ENCODE measurements at regions not wholly inside any gene's neighbourhood (a gene's known extent, or its start where the extent isn't known, plus 50 kb on each side); places are given as distances from the start of the nearest gene placed in this dataset.

DNA sequence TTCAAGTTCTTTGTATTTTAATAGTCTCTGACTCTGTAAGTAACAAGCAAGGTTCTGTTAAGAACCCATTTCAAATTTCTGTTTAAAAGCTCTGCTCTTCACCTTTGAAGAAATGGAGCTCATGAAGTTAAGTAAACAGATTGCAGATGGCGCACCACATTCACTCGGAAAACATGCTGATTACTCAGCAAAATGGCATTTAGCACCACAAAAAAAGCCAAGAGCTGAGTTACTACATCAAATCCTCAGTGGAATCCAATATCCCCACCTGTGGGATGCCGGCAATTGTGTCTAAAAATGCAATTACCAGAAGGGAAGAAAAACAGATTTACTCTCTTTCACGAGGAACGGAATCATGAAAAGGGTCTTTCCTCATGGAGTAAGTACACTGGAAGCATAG is 758.0 kb downstream of the NTRK3 start:
- no peak overlapping the region for H4K8ac ChIP-seq (ENCODE audit: low read depth, low read length)
- no peak overlapping the region for H3K56ac ChIP-seq (ENCODE audit: low read length)
- no peak overlapping the region for H3K18ac ChIP-seq (ENCODE audit: low read length)
- H3K23ac ChIP-seq (ENCODE audit: low read length): no peak overlapping the region
- no peak overlapping the region for H4K5ac ChIP-seq (ENCODE audit: low read length)
- no peak overlapping the region for H2BK15ac ChIP-seq (replicated peaks; ENCODE audit: low read depth)
- no peak overlapping the region for H2BK5ac ChIP-seq (ENCODE audit: low read length)
- H3K27ac ChIP-seq (ENCODE audit: low read depth, low read length): no peak overlapping the region
- H3K36me3 ChIP-seq (ENCODE audit: control insufficient read depth, insufficient read depth, low read length): no peaks in the 10 kb centered on the region
- H3K4me1 ChIP-seq (ENCODE audit: control insufficient read depth, low read depth, low read length): no peaks in the 10 kb centered on the region
- no peak overlapping the region for H3K4me3 ChIP-seq (ENCODE audit: low read length)
- H3K4ac ChIP-seq (ENCODE audit: low read depth, low read length): no peak overlapping the region
- no CpG with 5 or more reads among the region's 5 CpGs for WGBS (ENCODE audit: extremely low coverage, insufficient coverage, low lambda C conversion rate)
- peak; percentile 70 for DNase-seq
- no peak overlapping the region for H3K4me2 ChIP-seq (ENCODE audit: low read length)
- H2AK5ac ChIP-seq (ENCODE audit: low read length): no peak overlapping the region
- no peak overlapping the region for H3K9ac ChIP-seq (ENCODE audit: low read length)
- H3K27me3 ChIP-seq (ENCODE audit: insufficient read depth, low read length, poor library complexity): no peaks in the 10 kb centered on the region
- H2BK120ac ChIP-seq (ENCODE audit: low read depth, low read length): no peak overlapping the region
- no peaks in the 10 kb centered on the region for H3K79me2 ChIP-seq (ENCODE audit: control insufficient read depth, insufficient read depth, low read length)
- no peaks in the 10 kb centered on the region for H3K79me1 ChIP-seq (ENCODE audit: low read length)

DNA sequence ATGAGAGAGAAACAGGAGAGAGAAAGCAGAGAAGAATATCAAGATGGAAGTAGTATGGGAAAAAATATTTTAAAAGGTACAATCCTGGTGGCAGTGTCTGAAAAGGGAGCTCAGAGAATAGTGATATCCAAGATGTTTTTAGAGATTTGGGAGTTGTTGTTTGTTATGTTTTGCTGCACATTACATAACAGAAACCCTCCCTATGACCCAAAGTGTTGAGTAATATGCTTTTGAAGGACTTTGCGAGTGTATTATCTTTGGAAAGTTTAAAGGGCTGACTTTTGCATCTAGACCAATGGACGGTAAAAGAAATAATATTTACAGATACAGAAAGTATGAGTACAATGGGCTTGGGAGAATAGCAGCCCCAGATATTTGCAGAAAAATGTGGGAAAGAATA is 759.7 kb downstream of the NTRK3 start:
- Histone ChIP-seq H2BK120ac (ENCODE audit: low read depth, low read length) (no peak overlapping the region), H3K23ac (ENCODE audit: low read length) (no peak overlapping the region), H3K27me3 (ENCODE audit: insufficient read depth, low read length, poor library complexity) (no peaks in the 10 kb centered on the region), H3K4me2 (ENCODE audit: low read length) (no peak overlapping the region), H3K4me1 (ENCODE audit: control insufficient read depth, low read depth, low read length) (no peaks in the 10 kb centered on the region), H3K79me2 (ENCODE audit: control insufficient read depth, insufficient read depth, low read length) (no peaks in the 10 kb centered on the region), H3K36me3 (ENCODE audit: control insufficient read depth, insufficient read depth, low read length) (no peaks in the 10 kb centered on the region), H3K27ac (ENCODE audit: low read depth, low read length) (no peak overlapping the region), H3K4ac (ENCODE audit: low read depth, low read length) (no peak overlapping the region), H3K56ac (ENCODE audit: low read length) (no peak overlapping the region), H3K9ac (ENCODE audit: low read length) (no peak overlapping the region), H3K79me1 (ENCODE audit: low read length) (no peaks in the 10 kb centered on the region), H3K18ac (ENCODE audit: low read length) (no peak overlapping the region), H2AK5ac (ENCODE audit: low read length) (no peak overlapping the region), H2BK15ac (replicated peaks; ENCODE audit: low read depth) (no peak overlapping the region), H4K5ac (ENCODE audit: low read length) (no peak overlapping the region), H3K4me3 (ENCODE audit: low read length) (no peak overlapping the region), H4K8ac (ENCODE audit: low read depth, low read length) (no peak overlapping the region), H2BK5ac (ENCODE audit: low read length) (no peak overlapping the region)
- DNase-seq: no peak
- WGBS (ENCODE audit: extremely low coverage, insufficient coverage, low lambda C conversion rate): no CpG with 5 or more reads among the region's 2 CpGs

DNA sequence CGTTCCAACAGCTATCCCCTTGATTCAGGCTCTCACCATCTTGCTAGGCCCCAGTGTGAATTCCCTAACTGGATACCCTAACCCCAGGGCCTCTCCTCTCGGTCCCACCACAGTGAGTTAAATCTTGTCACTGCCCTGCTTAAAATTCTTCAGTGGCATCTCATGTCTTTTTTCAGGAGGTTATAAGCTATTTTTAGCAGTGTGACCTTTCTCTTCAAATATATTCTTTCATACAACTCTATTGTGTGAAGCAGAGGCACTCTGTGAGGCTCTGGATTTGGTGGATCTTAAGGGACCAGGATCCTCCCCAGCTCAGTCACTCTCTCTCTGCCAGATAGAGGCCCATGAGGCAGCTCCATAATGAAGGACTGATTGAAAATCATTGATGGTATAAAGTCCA is 760.4 kb downstream of the NTRK3 start:
- no peaks in the 10 kb centered on the region for H3K79me2 ChIP-seq (ENCODE audit: control insufficient read depth, insufficient read depth, low read length)
- H3K9ac ChIP-seq (ENCODE audit: low read length): no peak overlapping the region
- no peak overlapping the region for H3K23ac ChIP-seq (ENCODE audit: low read length)
- DNase-seq: no peak
- no peak overlapping the region for H3K18ac ChIP-seq (ENCODE audit: low read length)
- H2BK5ac ChIP-seq (ENCODE audit: low read length): no peak overlapping the region
- no peaks in the 10 kb centered on the region for H3K79me1 ChIP-seq (ENCODE audit: low read length)
- no peak overlapping the region for H2AK5ac ChIP-seq (ENCODE audit: low read length)
- H3K27me3 ChIP-seq (ENCODE audit: insufficient read depth, low read length, poor library complexity): no peaks in the 10 kb centered on the region
- no peak overlapping the region for H2BK120ac ChIP-seq (ENCODE audit: low read depth, low read length)
- H3K56ac ChIP-seq (ENCODE audit: low read length): no peak overlapping the region
- no peaks in the 10 kb centered on the region for H3K36me3 ChIP-seq (ENCODE audit: control insufficient read depth, insufficient read depth, low read length)
- H3K4me2 ChIP-seq (ENCODE audit: low read length): no peak overlapping the region
- WGBS (ENCODE audit: extremely low coverage, insufficient coverage, low lambda C conversion rate): no CpG with 5 or more reads among the region's 2 CpGs
- H3K27ac ChIP-seq (ENCODE audit: low read depth, low read length): no peak overlapping the region
- no peak overlapping the region for H4K5ac ChIP-seq (ENCODE audit: low read length)
- no peak overlapping the region for H4K8ac ChIP-seq (ENCODE audit: low read depth, low read length)
- H3K4me1 ChIP-seq (ENCODE audit: control insufficient read depth, low read depth, low read length): no peaks in the 10 kb centered on the region
- no peak overlapping the region for H2BK15ac ChIP-seq (replicated peaks; ENCODE audit: low read depth)
- no peak overlapping the region for H3K4ac ChIP-seq (ENCODE audit: low read depth, low read length)
- H3K4me3 ChIP-seq (ENCODE audit: low read length): no peak overlapping the region

DNA sequence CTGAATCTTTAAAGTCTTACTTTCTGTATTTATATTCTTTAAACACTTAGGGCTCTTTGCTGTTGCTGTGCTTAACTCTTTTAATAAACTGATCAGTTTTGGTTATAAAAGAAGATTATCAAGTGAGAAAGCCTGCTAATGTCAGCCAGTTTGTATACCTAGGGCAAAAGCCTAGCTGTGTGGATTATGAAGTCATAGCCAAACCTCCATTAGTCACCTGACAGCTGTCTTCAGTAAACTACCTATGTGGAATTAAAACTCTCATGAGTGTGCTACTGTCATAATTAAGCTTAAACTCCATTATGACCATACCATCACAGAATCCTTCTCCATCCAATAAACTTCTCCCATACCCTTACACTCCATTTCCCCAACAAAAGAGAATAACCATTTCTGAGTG is 762.7 kb downstream of the NTRK3 start:
- Histone ChIP-seq H2AK5ac (ENCODE audit: low read length) (no peak overlapping the region), H3K36me3 (ENCODE audit: control insufficient read depth, insufficient read depth, low read length) (no peaks in the 10 kb centered on the region), H3K27ac (ENCODE audit: low read depth, low read length) (no peak overlapping the region), H2BK15ac (replicated peaks; ENCODE audit: low read depth) (no peak overlapping the region), H4K8ac (ENCODE audit: low read depth, low read length) (no peak overlapping the region), H2BK120ac (ENCODE audit: low read depth, low read length) (no peak overlapping the region), H3K4me2 (ENCODE audit: low read length) (no peak overlapping the region), H3K18ac (ENCODE audit: low read length) (no peak overlapping the region), H3K79me1 (ENCODE audit: low read length) (no peaks in the 10 kb centered on the region), H3K27me3 (ENCODE audit: insufficient read depth, low read length, poor library complexity) (no peaks in the 10 kb centered on the region), H3K9ac (ENCODE audit: low read length) (no peak overlapping the region), H3K79me2 (ENCODE audit: control insufficient read depth, insufficient read depth, low read length) (no peaks in the 10 kb centered on the region), H3K56ac (ENCODE audit: low read length) (no peak overlapping the region), H2BK5ac (ENCODE audit: low read length) (no peak overlapping the region), H3K4ac (ENCODE audit: low read depth, low read length) (no peak overlapping the region), H4K5ac (ENCODE audit: low read length) (no peak overlapping the region), H3K4me3 (ENCODE audit: low read length) (no peak overlapping the region), H3K23ac (ENCODE audit: low read length) (no peak overlapping the region), H3K4me1 (ENCODE audit: control insufficient read depth, low read depth, low read length) (no peaks in the 10 kb centered on the region)
- no peak for DNase-seq

DNA sequence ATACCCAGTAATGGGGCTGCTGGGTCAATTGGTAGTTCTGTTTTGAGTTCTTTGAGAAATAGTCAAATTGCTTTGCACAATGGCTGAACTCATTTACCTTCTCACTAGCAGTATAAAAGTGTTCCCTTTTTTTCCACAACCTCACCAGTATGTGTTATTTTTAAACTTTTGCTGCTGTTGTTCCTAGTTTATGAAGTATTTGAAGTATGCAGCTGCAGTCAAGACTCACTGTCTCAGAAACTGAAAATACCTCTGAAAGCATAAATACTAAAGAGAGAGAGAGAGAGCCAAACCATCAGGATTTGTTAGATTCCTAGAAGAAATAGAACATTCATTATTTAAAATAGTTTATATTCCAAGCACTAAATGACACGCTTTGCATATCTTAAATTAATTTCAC is 764.2 kb downstream of the NTRK3 start:
- Histone ChIP-seq H2BK120ac (ENCODE audit: low read depth, low read length) (no peak overlapping the region), H3K4me2 (ENCODE audit: low read length) (no peak overlapping the region), H4K5ac (ENCODE audit: low read length) (no peak overlapping the region), H3K18ac (ENCODE audit: low read length) (no peak overlapping the region), H3K27me3 (ENCODE audit: insufficient read depth, low read length, poor library complexity) (no peaks in the 10 kb centered on the region), H4K8ac (ENCODE audit: low read depth, low read length) (no peak overlapping the region), H3K4me1 (ENCODE audit: control insufficient read depth, low read depth, low read length) (no peaks in the 10 kb centered on the region), H2AK5ac (ENCODE audit: low read length) (no peak overlapping the region), H3K4me3 (ENCODE audit: low read length) (no peak overlapping the region), H3K4ac (ENCODE audit: low read depth, low read length) (no peak overlapping the region), H2BK5ac (ENCODE audit: low read length) (no peak overlapping the region), H3K23ac (ENCODE audit: low read length) (no peak overlapping the region), H3K79me1 (ENCODE audit: low read length) (no peaks in the 10 kb centered on the region), H2BK15ac (replicated peaks; ENCODE audit: low read depth) (no peak overlapping the region), H3K79me2 (ENCODE audit: control insufficient read depth, insufficient read depth, low read length) (no peaks in the 10 kb centered on the region), H3K9ac (ENCODE audit: low read length) (no peak overlapping the region), H3K27ac (ENCODE audit: low read depth, low read length) (no peak overlapping the region), H3K36me3 (ENCODE audit: control insufficient read depth, insufficient read depth, low read length) (no peaks in the 10 kb centered on the region), H3K56ac (ENCODE audit: low read length) (no peak overlapping the region)
- no CpG with 5 or more reads among the region's 1 CpG for WGBS (ENCODE audit: extremely low coverage, insufficient coverage, low lambda C conversion rate)
- no peak for DNase-seq

DNA sequence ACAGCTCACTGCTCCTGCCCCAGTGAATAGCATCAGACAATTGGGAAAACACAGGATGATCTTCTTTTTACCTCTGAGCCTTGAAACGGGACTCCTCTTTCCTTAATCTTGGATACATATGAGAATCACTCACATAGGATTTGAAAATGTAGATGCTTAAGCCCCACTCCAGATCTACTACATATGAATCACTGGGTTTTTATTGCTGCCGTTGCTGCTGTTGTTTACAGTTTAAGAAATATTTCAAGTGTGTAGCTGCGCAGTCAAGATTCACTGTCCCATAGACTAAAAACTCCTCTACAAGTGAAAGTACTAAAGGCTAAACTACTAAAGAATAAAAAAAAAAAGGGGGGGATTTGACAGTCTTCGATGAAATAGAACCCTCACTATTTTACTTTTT is 765.9 kb downstream of the NTRK3 start:
- Histone ChIP-seq H2BK15ac (replicated peaks; ENCODE audit: low read depth) (no peak overlapping the region), H3K4me1 (ENCODE audit: control insufficient read depth, low read depth, low read length) (no peaks in the 10 kb centered on the region), H4K5ac (ENCODE audit: low read length) (no peak overlapping the region), H3K27ac (ENCODE audit: low read depth, low read length) (no peak overlapping the region), H3K36me3 (ENCODE audit: control insufficient read depth, insufficient read depth, low read length) (no peaks in the 10 kb centered on the region), H3K79me1 (ENCODE audit: low read length) (no peaks in the 10 kb centered on the region), H3K18ac (ENCODE audit: low read length) (no peak overlapping the region), H3K56ac (ENCODE audit: low read length) (no peak overlapping the region), H3K27me3 (ENCODE audit: insufficient read depth, low read length, poor library complexity) (no peaks in the 10 kb centered on the region), H3K4me2 (ENCODE audit: low read length) (no peak overlapping the region), H2AK5ac (ENCODE audit: low read length) (no peak overlapping the region), H3K4ac (ENCODE audit: low read depth, low read length) (no peak overlapping the region), H3K23ac (ENCODE audit: low read length) (no peak overlapping the region), H3K79me2 (ENCODE audit: control insufficient read depth, insufficient read depth, low read length) (no peaks in the 10 kb centered on the region), H4K8ac (ENCODE audit: low read depth, low read length) (no peak overlapping the region), H3K4me3 (ENCODE audit: low read length) (no peak overlapping the region), H3K9ac (ENCODE audit: low read length) (no peak overlapping the region), H2BK5ac (ENCODE audit: low read length) (no peak overlapping the region), H2BK120ac (ENCODE audit: low read depth, low read length) (no peak overlapping the region)
- WGBS (ENCODE audit: extremely low coverage, insufficient coverage, low lambda C conversion rate): no CpG with 5 or more reads among the region's 4 CpGs
- no peak for DNase-seq

Data from mesendoderm (in vitro differentiated cells).